Left cardiac atrium (tissue), 4 donors: ENCODE measurements at regions not wholly inside any gene's neighbourhood (a gene's known extent, or its start where the extent isn't known, plus 50 kb on each side); places are given as distances from the start of the nearest gene placed in this dataset.

Experiments used
- ATAC-seq, 2 donors: fragments of 200-7000 bp; cut with Tn5 transposase; one replicate each; pipeline ENCODE4 v1.9.1; 2020; ENCODE audit warnings: mild to moderate bottlenecking in 2 of 2, moderate library complexity in 2 of 2
- DNase-seq: peaks from one replicate; pipeline ENCODE4 v3.0.0-alpha.2; 2020
- intact Hi-C, 2 donors: fragments of 100-400 bp; cut with DNase I; formaldehyde crosslinking; loops; one replicate each; pipeline versions ENCODE4 v1.14.1 to v1.15.1; 2022 to 2023
- donor health status: DM: no; HTN: yes; CAD: no.
- donor health status: DM: no; HTN: yes; CAD: no; lungs with severe emphysema.
- donor health status: DM: yes; HTN: yes; CAD: no.
- donor health status: Dilated cardiomyopathy.

GRCh38 chr6:45754432-45754831 lies 261.2 kb downstream of the CLIC5 start:
- ATAC-seq (no peak), DNase-seq (no peak)
- intact Hi-C loops: no loop called here

DNA sequence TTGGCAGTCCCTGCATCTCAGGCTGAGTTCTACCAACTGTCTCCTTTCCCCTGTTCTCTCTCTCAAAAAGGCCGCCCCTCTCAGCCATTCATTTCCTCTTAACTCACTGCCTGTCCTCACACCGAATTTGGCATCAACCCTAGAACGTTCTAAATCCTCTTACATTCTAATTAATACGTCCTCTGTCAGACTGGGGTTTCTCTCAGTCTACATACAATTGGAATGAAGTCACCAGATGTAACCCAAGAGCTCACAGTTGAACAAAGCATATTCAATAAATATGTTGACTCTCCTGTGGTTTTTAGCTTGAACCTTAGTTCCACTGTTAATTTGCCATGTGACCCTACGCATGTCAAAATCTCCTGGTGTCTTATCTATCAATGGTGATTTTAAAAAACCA lies 269.6 kb downstream of the CLIC5 start:
- no peak for ATAC-seq
- DNase-seq: no peak
- intact Hi-C loops: no loop called here

- ATAC-seq (no peak), DNase-seq (no peak)
- intact Hi-C loops: no loop called here
Measured at GRCh38 chr6:45743028-45743615, 272.5 kb downstream of the CLIC5 start.

DNA sequence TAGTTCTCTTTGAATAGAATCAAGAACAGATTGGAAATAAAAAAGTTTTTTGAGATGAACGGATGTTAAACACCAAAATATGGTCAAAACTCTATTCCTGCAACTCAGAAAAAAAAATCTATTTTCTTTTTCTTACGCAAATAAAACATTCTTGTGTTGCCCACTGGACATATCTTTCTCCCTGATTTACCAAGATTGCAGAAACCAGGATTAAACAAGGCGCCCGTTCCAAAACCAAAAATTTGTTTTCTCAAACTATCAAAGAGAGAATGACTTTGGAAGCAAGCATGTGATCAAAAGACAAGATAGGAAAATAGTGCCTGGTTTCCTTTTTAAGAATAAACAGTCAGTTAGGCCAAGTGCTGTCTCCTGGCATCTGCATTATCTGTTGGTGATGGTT lies 273.1 kb downstream of the CLIC5 start:
- intact Hi-C loops: no loop called here
- DNase-seq: no peak

DNA sequence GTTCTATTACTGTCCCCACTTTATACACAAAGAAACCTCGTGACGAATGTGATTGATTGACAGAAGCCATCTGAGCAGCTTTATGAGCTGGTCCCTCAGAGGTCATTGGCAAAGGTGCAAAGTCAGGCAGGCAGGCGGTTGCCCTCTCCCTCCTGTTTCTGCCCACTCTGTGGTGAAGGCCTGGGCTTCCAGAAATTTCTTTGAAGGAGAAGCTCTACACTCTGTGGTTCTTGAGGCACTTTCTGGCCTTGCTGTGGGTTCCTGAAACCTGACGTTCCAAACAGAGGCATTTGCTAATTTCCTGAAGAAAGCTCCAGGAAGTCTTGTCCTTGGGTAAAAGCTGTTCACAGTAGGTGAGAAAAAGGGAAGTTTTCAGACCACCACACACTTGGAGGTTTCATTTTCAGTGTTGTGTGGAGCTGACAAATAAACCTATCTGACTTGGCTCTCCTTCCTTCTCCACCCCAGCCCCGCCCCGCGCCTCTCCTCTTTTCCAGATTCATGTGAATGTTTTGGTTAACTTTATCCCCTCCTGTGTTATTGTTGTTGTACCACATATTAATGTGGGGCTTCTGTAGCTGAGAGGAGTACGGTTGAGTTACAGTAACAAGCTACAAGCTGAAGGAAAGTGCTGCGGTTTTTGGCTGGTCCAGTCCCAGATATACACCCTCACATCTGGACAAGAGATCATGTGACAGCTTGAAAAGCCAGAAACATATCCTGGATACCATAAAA lies 274.1 kb downstream of the CLIC5 start:
- intact Hi-C loops: no loop called here
- ATAC-seq: peak in 1 of 2 donors; percentile 40
- no peak for DNase-seq

More for the DNA sequence above, 273.1 kb downstream of the CLIC5 start:
- no peak for ATAC-seq

- intact Hi-C loops: no loop called here
- DNase-seq (no peak), ATAC-seq (no peak)
Measured at GRCh38 chr6:45739058-45739457, 276.6 kb downstream of the CLIC5 start.

DNA sequence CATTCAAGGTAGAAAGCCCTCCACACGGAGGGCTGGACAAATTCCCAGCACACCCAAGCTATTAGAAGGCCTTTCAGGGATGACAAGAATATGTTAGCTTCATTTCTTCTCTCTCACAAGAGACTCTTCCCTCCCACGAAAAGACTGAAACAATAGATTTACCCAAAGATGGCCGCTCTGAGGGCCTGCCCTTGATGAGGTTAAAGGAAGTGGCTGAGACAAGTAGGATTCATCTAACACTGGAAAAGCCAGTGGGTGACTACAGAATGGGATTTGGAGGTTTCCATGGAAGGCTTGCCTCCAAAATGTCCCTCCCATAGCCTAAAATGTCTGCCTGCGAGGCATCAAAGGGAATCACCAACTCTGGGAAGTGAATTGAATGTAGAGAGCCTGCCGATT lies 277.6 kb downstream of the CLIC5 start:
- ATAC-seq (no peak), DNase-seq (no peak)
- intact Hi-C loops: no loop called here

GRCh38 chr6:45737331-45738056 lies 278.2 kb downstream of the CLIC5 start:
- DNase-seq: no peak
- no peak for ATAC-seq
- intact Hi-C loops: no loop called here

DNA sequence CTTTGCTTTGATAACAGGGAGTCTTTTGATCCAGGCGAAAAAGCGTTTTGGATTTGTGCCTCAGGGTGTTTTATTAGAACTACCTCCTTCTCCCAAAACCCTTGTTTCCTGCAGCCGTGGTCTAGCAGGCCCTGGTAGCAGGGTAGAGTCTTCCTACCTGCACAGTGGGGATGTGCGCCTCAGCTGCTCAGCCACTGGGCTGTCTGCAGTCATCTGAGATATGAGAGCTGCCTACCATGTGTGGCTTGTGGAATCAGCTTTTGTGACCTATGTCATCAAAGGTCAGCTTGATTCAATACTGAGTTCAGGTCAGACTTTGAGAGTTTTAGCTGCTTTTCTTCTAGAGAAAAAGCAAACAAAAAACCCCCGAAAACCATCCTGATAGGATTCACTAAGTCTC lies 279.5 kb downstream of the CLIC5 start:
- DNase-seq (no peak), ATAC-seq (no peak)
- intact Hi-C loops: no loop called here

DNA sequence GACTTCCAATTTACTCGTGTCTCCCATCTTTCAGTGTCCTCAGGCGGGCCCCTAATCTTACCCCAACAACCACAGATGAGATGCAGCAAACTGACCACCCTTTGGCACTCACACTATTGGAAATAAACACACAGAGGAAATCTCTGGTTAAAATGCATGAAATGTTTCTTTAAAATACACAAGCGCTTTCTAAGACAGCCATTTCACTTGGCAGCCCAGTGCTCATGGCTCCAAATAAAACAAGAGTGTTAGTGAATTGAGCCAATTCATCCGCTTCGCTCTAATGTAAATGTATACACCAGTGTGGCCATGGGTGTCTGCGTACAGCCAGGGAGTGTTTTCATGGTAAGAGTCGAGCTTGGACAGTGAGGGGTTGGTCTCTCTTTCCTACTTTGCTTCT lies 282.9 kb downstream of the CLIC5 start:
- DNase-seq (no peak), ATAC-seq (no peak)
- intact Hi-C loops: no loop called here

- DNase-seq: no peak
- no peak for ATAC-seq
- intact Hi-C loops: no loop called here
Measured at GRCh38 chr6:45730232-45730631, 285.4 kb downstream of the CLIC5 start.

- intact Hi-C loops: no loop called here
- DNase-seq: no peak
- no peak for ATAC-seq
Measured at GRCh38 chr6:45728674-45729073, 287.0 kb downstream of the CLIC5 start.

DNA sequence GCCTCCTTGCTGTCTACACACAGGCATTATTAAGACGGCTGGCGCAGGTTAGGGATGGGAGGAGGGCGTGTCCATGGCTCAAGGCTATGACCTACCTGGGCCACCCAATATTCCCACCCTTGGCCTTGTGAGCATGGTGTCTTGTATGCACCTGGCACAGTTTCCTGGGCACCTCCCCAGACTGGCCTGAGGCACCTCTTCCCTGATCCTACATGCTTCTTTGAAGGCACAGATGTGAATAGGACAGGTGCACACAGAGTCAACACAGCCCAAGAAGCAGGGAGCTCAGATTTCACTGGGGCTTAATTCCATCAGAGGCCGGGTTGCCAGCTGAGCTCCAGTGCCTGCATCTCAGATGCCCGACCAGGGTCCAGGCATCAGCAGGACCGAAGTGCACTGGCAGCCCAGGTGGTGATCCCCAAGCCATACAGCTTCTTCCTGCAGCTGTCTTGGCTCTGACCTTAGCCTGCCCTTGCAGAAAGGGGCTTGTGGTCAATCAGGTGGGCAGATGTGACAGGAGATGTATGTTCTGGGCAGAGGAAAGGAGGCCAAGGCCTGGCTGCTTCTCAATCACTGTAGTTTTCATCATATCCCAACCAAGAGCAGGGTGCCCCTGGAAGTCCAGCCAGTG lies 287.7 kb downstream of the CLIC5 start:
- DNase-seq: no peak
- no peak for ATAC-seq
- intact Hi-C loops: no loop called here

- ATAC-seq (peak; percentile 69 to 87), DNase-seq (no peak)
- intact Hi-C loops: no loop called here
Measured at GRCh38 chr6:45727228-45727627, 288.4 kb downstream of the CLIC5 start.

- intact Hi-C loops: no loop called here
- no peak for ATAC-seq
- DNase-seq: no peak
Measured at GRCh38 chr6:45726444-45726843, 289.2 kb downstream of the CLIC5 start.

- peak in 1 of 2 donors; percentile 51 for ATAC-seq
- DNase-seq: no peak
- intact Hi-C loops: no loop called here
Measured at GRCh38 chr6:45724511-45724910, 291.1 kb downstream of the CLIC5 start.

DNA sequence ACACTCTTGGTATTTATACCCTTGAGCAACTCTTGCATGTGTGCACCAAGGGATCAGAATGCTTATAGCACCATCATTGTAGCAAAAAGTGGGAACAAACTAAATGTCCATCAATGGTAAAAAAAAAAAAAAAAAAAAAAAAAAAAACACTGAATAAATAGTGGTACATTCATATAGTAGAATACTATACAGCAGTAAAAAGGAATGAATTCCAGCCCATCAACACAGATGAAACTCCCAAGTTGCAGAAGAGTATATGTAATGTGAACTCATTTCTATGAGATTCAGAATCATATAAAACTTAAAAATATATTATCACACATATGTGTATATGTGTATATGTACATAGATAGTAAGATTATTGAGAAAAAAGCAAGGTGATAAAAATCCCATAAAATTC lies 291.6 kb downstream of the CLIC5 start:
- intact Hi-C loops: no loop called here
- no peak for DNase-seq
- ATAC-seq: no peak

- ATAC-seq (no peak), DNase-seq (no peak)
- intact Hi-C loops: no loop called here
Measured at GRCh38 chr6:45722876-45723275, 292.8 kb downstream of the CLIC5 start.

DNA sequence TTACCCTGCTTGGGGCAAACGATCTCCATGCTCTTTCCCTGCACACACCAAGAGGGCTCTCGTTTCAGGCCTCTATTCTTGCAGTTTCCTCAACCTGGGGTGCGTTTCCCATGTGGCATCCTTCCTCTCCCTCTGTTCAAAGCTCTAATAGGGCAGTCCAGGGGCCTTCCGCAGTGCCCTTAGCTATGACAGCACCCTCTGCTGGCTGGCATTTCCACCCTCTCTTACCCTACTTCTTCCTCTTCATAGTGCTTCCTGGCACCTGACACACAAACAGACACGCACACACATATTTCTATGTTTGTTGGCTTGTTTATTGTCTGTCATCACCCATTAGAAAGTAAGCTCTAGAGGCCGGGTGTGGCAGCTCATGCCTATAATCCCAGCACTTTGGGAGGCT lies 294.0 kb downstream of the CLIC5 start:
- DNase-seq: no peak
- intact Hi-C loops: no loop called here
- ATAC-seq: no peak

DNA sequence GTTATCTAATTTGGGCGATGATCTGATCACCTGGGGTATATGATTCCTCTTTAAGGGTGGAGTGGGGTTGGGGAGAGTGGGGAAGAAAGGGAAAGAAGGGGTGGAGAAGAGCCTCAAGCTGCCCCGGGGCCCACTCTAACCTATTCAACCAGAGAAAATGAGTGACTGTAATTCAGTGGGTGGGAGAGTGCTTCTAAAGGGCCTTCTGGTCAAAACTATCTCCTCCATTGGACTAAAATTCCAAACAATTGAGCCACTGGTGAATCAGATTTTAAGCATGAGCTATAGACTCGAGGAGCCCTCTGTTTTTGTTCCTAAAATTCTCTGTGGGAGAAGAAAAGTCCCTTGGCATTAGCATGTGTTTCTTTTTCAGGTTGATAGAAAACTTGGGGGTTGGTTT lies 296.8 kb downstream of the CLIC5 start:
- ATAC-seq (no peak), DNase-seq (no peak)
- intact Hi-C loops: loop anchor here (10.0 kb wide), 2 partner anchors 304 to 1244 kb away; no protein-coding TSS in a partner anchor
